GM21529 (cell line): ENCODE measurements at regions not wholly inside any gene's neighbourhood (a gene's known extent, or its start where the extent isn't known, plus 50 kb on each side); places are given as distances from the start of the nearest gene placed in this dataset.
"Not testable (repeated sequence)": the region's sequence is repeated elsewhere in the genome, so short reads cannot be mapped to it uniquely, and the experiment has no call there.

Experiments
- ATAC-seq: cut with Tn5 transposase; IDR thresholded peaks from one replicate; pipeline ENCODE4 v1.9.1; 2021; ENCODE audit not compliant: unreplicated experiment

DNA sequence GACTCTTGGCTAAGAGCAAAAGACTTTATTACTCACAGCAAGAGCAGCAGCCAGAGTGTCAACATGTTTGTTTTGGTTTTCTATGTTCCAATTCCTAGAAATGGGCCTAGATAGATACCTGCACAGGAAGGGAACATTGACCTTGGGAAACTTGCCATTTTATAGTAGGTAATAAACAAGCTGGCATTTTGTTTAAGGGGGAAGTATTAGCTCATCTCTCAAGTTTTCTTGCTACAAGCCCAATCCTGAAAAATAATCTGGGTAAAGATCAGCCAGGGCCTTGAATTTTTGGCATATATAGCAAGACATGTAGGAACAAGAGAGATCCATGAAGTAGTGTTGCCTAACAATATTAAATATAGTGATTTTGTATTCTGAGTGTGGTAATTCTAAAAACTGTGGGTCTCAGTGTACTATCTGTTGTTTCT is 51.4 kb upstream of the RGL1 start:
- no peak for ATAC-seq

DNA sequence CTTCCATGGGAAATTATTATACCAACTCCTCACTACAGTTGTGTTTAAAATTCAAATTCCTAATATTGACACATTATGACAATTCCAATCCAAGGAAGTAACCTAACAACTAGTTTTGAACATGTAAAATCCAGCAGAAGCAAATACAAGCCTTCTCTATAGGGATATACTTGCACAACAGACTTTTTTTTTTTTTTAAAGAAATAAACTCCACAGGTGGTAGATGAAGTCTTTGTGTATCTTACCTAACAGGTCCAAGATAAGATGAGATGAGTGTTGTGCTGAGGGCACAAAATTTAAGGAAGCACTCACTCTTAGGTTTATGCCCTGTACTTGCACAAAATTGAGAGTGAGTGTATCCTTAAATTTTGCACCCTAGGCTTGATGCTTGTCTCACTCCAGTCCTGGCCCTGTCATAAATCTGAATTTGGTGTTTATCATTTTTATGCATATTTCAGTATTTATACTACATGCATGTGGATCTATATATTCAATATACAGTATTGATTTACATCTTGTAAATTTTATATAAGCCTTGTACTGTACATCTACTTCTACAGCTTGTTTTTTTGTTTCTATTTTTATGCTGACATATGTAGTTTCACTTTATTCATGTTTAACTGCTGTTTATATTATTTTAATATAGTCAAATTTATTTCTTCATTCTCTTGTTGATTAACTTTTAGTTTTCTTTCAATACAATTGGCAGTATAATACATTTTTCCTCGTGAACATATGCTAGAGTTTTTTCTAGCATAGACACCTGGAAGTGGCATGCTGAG is 60.6 kb upstream of the RGL1 start:
- no peak for ATAC-seq

DNA sequence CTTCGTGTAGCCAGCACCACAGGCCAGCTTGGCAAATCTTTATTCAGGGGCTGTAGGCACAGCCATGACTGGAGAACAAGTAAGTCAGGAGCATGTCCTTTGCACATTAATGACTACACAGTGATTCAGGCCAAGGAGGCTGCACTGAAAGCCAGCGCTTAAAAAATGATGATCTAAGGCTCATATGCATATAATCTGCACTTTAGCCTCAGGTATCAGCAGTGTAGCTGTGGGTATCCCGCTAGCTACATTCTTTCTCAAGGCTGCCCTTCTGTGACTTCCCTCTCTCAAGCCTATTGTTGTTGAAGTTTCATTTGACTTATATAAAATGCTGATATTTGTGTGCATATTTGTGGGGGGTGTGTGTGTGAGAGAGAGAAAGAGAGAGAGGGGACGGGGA is 62.6 kb upstream of the RGL1 start:
- ATAC-seq, result no peak

DNA sequence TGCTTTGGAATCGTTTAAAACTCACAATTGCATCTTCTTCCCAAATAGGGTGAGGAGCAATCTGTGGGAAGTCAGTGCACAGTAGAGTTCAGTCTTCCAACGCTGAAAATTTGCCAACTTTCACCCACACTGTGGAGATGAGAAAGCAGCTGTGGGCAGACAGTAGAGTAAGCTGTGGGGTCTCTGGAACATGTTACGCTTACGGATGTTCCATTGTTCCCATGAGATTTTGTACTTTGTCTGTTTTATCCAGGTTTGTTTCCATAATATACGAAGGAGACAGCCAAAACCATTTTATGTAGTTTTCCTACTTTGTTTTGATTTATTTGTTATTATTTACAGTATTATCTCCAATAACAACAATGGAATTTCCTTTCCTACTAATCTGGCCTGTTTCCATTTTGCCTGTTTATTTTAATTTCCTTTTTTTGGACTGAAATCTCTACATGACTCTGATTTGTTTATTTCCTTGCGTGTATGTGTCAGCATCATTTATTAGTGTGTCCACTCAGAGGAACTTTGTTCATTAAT is 65.1 kb upstream of the RGL1 start:
- no peak for ATAC-seq

DNA sequence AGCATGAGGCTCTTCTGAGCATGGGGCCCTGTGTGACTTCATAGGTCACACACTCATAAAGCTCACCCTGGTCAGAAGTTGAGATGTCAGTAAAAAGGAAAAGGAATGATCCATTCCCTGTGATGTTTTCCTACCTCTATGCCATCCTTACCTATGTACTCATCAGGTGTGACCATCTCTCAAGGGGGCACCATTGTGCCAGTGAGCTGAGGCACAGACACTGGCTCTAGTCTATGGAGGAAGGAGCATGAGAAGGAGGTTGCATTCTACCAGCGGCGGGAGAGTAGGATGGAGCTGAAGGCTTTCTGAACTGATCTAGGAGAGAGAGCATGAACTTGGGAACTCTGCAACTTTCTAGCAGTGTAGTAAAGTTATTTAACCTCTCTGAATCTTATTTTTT is 65.8 kb upstream of the RGL1 start:
- ATAC-seq, result no peak

DNA sequence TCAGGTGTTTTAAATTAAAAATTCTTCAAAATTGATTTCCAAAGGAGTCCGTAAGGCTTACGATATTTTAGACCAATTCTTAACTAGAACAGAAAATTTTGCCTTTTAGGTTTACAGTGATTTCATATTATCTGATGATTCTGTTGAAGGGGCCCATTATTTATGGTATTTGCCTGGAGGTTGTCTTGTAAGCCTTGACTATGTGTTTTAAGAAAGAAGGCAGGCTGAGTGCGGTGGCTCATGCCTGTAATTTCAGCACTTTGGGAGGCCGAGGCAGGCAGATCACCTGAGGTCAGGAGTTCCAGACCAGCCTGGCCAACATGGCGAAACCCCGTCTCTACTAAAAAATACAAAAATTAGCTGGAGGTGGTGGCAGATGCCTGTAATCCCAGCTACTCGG is 67.0 kb upstream of the RGL1 start:
- not testable (repeated sequence) for ATAC-seq

DNA sequence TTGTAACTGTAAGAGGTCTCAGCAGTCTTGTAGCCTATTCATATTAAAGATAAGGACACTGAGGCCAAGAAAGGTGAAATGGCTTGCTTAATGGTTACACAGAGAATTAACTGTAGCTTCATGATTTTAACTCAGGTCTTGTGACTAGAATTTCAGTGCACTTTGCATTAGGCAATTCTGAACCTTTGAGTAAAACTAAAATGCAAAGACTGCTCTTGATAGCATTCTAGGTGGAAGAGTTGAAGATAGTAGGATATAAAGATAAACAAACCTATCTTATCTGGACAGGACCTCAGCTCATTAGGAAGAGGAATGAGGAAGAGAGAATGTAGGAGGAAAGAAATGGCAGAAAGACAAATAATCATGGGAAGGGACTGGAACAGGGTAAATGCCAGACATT is 68.6 kb upstream of the RGL1 start:
- no peak for ATAC-seq

DNA sequence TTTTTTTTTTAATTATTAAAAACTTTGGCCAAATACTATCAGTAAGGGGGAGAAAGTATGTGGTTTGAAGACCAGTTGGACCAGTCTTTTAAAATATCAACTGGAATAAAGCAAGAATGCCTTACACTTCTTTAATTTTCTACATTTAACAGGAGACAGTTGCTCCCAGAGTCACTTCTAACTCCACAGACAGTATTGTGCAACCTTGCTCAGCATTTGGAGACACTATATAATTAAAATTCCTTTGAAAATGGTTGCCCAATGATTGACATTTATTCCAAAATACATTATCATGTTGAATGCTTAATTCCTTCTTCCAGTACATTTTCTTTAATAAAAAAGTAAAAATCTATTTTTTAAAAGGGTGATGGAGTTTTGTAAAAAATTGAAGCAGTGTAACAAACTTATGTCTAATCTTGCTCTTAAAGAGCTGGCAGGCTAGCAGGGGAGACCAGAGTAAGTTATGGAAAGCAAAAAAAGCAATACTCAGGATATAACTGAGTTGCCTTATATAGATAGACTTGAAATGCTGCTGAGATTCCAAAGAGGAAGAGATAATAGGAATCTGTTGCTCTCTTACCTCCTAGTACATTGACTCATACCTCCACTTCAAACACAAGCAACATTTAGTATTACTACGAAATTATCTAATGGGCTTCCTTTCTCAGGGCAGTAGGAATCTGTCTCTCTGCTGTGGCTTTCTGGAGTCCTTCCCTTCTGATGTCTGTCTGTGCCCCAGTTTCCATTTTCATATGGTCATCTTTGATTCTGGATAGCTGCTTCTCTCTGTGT is 69.7 kb upstream of the RGL1 start:
- no peak for ATAC-seq

DNA sequence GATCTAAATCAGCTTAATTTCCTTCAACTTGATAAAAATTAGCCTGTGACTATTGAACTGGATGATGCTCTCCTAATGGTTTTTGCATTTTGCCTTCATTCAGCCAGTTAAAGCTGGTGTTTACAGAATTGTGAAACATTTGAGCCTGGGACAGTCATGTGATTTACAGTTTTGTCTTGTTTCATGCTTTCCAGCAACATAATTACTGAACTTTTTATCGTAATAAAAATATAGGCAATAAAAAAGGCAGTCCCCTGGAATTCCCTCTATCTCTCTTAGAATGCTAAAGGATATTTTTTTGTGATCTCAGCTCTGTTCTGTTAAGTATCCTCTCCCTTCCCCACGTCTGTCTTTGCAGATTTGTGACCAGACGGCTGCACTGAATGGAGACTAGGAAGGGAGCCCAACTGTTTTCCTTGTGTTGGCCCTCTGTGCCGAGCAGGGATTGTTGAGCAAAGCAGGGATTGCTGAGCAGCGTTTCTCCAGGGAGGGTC is 70.3 kb upstream of the RGL1 start:
- no peak for ATAC-seq

DNA sequence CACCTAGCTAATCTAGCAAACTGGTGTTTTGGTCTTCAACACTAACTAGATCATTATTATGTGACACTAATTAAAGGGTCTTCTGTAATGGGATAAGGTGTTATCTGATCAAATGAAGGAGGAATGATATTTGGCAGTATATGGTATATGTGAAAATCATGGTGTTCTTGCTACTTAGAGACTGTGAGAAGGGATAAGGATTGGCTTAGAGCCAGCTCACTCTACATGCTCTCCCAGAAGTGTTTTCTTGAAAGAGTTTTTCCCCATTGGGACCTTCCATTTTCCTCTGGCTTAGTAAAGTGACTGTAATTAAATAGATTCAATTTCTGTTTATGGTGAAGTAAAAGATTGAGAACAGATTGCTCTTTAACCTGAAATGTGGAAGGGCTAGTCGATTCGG is 71.2 kb upstream of the RGL1 start:
- no peak for ATAC-seq

DNA sequence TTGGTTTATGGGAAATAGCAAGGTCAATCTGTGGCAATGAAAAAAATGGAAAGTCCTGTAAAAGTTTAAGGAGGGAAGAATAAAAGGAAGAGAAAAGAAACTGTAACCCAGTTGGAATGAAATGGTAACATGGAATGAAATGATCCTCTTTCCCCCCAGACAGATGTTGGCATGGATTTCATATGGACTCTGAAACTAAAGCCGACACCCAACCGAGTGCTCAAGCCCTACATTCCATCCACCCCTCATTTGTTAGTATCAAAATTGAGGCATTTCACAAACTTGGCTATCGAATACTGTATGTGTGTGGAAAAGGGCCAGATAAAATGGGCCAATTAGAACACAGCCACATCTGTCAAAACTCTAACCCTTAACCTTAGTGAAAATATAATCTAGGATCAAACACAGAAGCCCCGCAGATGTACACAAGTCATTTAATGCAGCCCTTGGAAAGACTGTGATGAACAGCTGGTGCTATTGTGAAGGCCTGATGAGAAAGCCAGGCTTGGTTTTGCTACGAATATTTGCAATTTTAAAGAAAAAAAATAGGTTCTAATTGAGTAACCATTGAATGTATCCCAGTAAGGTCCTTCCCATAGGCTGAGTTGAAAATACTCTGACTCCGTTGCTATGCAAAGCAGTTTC is 72.6 kb upstream of the RGL1 start:
- ATAC-seq, result no peak

DNA sequence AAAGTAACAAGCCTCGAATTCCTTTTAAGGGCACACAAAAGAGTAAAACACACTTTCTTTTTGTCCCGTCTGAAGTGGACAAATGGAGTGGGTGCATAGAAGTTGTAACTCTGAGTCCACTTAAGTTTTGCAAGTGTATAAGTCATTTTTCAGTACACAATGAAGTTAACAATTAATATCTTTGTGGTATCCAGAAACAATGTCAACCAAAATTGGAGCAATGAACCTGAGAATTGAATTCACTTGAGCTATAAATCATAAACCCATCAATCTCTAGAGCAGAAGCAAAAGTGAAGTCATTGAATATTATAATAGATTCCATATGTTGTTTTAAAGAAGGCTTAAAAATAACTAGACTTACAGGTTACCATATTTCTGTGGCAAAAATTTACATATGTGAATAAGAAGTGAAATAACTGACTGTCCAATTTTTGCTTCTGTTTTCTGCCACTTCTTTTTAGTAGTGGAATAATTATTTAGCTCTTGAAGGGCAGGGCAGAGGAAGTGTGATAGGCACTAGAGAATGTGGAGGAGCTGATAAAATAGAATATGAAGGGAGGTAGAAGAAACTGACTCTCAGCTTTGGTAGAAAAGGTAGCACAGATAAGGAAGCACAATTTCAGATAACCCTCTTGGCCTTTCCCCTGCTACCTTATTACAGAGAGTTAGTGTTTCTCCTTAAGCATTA is 73.9 kb upstream of the RGL1 start:
- no peak for ATAC-seq

DNA sequence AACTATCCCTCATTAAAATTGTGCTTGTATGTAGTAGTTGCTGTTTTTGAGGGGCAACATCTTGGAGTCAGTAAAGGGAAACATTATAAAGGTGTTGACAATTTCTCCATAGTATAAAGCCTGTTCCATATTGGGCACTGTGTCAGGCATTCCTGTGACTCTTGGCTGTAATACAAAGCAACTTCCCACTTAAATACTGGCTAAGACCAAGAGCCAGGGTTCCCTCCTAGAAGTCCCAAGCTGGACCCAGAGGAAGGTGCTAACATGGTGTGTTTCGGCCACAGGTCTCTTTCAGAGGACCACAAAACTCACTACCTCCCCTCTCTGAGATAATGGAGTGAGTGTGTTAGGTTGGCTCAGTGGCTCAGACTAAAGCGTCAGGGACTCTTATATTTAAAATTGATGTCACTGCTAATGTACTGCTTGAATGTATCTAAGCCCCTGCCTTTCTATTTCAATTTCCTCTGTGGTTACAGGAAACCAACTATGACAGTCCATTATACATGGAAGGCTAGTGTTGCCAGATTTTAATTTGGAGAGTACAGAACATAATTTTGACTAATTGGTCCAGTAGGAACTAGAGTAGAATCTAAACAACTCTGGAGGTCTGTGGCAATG is 74.7 kb upstream of the RGL1 start:
- peak; percentile 53 for ATAC-seq

DNA sequence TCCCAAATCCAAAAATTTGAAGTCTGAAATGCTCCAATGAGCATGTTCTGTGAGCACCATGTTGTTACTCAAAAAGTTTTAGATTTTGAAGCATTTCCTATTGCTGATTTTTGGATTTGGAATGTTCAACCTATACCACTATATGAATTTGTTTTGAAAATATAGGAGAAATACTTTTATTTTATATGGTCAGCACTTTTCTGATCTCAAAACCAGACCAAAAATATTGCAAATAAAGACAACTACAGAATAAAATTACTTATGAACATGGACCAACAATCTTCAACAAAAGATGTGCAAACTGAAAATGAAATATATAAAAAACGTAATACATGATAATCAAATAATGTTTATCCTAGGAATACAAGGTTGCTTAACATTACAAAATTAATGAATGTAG is 73.7 kb upstream of the APOBEC4 start:
- no peak for ATAC-seq

DNA sequence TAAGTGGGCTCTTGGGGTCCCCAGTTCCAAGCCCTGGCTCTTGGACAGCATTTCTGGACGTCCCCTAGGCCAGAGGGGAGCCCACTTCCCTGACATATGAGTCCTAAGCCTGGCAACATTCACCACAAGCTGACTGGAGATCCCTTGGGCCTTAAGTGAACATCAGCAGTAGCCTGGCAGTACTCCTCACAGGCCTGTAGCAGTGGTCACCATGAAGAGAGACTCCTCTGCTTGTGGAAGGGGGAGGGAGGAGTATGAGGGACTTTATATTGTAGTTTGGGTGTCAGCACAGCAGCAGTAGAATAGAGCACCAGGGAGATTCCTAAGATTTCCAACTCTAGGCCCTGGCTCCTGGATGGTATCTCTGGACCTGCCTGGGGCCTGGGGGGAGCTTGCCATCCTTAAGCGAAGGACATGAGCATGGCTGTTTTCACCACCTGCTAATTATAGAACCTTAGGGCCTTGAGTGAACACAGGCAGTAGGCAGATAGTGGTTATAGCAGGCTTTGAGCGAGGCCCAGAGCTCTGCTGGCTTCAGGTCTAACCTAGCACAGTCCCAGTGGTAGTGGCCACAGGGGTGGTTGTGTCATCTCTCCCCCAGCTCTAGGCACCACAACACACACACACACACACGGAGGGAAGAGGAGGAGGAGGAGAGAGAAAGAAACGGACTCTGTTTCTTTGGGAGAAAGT is 71.4 kb upstream of the APOBEC4 start:
- ATAC-seq, result no peak

DNA sequence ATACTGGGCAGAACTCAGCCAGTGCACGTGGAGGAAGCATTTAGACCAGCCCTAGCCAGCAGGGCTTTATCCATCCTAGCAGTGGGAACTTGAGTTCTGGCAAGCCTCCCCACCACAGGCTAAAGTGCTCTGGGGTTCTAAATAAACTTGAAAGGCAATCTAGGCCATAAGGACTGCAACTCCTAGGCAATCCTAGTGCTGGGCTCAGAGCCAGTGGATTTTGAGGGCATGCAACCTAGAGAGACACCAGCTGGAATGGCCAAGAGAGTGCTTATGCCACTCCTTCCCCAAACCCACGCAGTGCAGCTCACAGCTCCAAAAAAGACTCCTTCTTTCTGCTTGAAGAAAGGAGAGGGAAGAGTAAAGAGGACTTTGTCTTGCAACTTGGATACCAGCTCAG is 70.5 kb upstream of the APOBEC4 start:
- no peak for ATAC-seq

DNA sequence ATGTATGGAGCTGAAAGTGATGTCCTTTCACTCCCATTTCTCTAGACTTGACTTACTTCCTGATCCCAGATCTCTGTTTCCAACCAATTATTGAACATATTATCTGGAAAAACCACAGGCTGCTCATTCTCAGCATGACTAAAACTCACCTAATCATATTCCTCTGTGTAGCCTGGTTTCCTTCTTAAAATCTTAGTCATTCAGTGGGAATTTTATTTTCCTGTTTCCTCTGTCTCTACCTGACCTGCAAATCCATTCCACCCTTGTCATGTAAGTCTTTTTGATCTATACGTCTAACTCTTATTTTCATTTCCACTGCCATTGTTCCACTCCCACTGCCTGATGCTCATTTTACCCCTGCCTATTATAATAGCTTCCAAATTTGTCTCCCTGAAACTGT is 67.9 kb upstream of the APOBEC4 start:
- ATAC-seq, result no peak

DNA sequence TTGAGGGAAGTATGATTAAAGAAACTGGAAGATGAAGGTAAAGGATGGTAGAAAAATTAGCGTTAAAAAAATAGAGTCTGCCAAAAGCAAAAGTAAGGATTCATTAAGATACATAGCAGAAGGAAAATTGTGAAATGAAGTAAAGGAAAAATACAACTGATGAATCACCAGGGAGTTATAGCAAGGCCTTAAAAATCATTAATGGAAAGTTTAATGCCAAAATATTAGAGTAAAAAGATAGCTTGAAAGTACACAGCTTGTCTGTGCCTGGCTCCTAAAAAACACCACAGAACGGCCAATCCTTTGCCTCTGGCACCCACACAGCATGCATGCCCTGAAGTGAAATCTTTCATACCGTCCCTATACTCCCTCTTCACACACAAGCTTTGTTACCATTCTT is 66.9 kb upstream of the APOBEC4 start:
- ATAC-seq, result no peak

DNA sequence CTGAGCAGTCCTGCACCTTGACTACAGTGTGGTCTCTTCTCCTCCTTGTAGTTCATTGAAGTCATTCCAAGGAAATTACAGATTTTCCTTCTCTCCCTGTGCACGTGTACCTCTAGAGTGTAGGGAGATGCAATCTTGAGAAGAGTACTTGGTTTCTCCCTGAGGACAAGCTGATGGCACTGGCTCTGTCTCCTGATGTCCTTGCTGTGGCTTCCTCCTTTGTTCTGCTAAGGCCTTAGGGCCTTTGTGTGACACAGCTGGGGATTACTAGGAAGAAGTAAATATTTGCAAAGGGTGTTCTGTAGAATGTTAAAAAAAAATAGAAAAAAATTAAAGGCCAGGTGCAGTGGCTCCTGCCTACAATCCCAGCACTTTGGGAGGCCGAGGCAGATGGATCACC is 66.2 kb upstream of the APOBEC4 start:
- no peak for ATAC-seq

DNA sequence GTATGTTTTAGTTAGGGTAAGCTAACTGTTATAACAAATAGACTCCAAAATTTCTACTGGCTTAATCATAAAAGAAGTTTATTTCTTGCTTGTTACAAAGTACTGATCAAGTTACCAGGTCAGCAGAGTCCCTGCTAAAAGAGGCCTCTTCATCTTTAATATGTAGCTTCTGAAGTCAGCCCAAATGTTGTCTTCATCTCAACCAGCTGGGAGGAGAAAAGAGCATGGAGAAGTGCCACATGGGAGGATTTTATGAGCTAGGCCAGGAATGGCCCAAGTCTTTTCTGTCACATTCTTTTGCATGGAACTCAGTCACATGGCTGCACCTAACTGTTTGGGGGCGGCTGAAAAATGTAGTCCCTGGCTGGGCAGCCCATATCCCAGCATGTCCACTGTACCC is 63.2 kb upstream of the APOBEC4 start:
- no peak for ATAC-seq
